C4-2B (cell line): ENCODE measurements at regions not wholly inside any gene's neighbourhood (a gene's known extent, or its start where the extent isn't known, plus 50 kb on each side); places are given as distances from the start of the nearest gene placed in this dataset.

Experiments
- H3K27ac ChIP-seq: fragments of 450-650 bp; 2 replicates; pipeline ENCODE4 v1.5.1; 2017
- CTCF ChIP-seq: fragments of 450-650 bp; conservative IDR thresholded peaks from 2 replicates; pipeline ENCODE4 v1.5.1; 2017; ENCODE audit warnings: mild to moderate bottlenecking
- ZFX ChIP-seq: fragments of 450-650 bp; IDR thresholded peaks from 2 replicates; pipeline ENCODE4 v1.6.1; 2017

GRCh38 chr11:70606951-70607330, 208.6 kb downstream of the CTTN start:
- H3K27ac ChIP-seq = no peak overlapping the region
- TF ChIP-seq CTCF (no peak), ZFX (no peak)

GRCh38 chr11:70607561-70607960, 209.2 kb downstream of the CTTN start:
- TF ChIP-seq ZFX (no peak), CTCF (no peak)
- H3K27ac ChIP-seq = no peak overlapping the region

- TF ChIP-seq ZFX = no peak
- TF ChIP-seq CTCF = no peak
- H3K27ac ChIP-seq = no peak overlapping the region
Observed at GRCh38 chr11:70608568-70609470, 210.5 kb downstream of the CTTN start.

GRCh38 chr11:70610566-70611565, 212.5 kb downstream of the CTTN start:
- TF ChIP-seq CTCF (no peak), ZFX (no peak)
- no peak overlapping the region for H3K27ac ChIP-seq

- TF ChIP-seq ZFX = no peak
- no peak for TF ChIP-seq CTCF
- no peak overlapping the region for H3K27ac ChIP-seq
Observed at GRCh38 chr11:70611821-70612220, 213.5 kb downstream of the CTTN start.

- no peak for TF ChIP-seq ZFX
- no peak for TF ChIP-seq CTCF
- no peak overlapping the region for H3K27ac ChIP-seq
Observed at GRCh38 chr11:70612459-70613141, 214.3 kb downstream of the CTTN start.
